ENCODE measurements at regions not wholly inside any gene's neighbourhood (a gene's known extent, or its start where the extent isn't known, plus 50 kb on each side); places are given as distances from the start of the nearest gene placed in this dataset.

- no peak for DNase-seq
These were observed 130.6 kb downstream of the SMAD6 start for GRCh38 chr15:66832664-66833063.

GRCh38 chr15:66833371-66833770, 131.3 kb downstream of the SMAD6 start:
- DNase-seq, result no peak

DNA sequence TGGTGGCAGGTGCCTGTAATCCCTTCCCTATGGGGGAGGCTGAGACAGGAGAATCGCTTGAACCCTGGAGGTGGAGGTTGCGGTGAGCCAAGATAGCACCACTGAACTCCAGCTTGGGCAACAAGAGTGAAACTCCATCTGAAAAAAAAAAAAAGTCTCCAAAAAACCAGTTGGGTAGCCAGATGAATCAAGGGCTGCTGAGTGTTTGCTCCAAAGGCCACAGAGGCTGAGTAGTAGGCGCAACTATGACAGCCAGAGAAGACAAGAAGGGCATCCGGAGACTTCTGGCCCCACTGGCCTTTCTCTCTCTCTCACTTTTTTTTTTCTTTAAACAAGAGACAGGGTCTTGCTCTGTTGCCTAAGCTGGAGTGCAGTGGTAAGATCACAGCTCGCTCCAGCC, 131.8 kb downstream of the SMAD6 start:
- DNase-seq, result no peak

DNA sequence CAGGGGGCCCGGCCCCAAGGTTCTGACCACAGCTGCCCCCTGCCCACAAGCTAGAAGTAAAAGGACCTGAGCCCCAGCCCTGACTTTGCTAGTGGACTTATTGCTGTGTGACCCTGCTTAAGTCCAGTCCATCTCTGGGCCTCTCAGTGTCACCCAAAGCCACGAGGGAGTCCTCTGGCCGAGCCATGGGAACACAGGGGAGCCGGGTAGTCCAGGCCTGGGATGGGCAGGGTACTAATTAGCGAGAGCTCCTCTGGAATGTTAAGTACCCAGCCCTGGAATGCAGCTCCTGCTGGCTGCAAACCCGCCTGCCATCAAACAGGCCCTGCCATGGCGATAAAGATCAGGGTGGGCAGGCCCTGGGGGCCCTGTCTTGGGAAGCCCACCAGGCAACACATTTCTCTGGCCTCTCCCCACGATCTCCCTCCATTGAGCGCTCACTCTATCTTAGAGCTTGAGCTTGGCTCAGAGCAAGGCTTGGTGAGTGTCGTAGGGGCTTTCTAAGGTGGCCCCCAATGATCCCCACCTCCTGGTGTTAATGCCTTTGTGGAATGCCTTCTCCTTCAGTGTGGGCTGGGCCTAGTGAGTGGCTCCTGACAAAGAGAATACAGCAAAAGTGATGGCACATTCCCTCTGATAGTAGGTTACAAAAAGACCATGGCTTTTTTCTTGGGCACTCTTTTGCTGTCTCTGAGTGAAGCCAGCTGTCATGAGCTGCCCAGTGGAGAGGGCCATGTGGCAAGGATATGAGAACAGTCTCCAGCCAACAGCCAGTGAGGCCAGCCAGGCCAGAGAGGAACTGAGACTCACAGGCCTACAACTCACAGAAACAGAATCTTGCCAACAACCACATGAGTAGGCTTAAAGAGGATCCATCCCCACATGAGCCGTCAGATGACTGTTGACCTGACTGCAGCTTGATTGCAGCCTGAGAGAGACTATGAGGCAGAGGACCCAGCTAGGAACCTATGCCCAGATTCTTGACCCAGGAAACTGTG, 133.1 kb downstream of the SMAD6 start:
- no peak for DNase-seq

GRCh38 chr15:66836231-66837030, 134.4 kb downstream of the SMAD6 start:
- no peak for DNase-seq

- no peak for DNase-seq
These were observed 136.2 kb downstream of the SMAD6 start for GRCh38 chr15:66838202-66838601.

DNA sequence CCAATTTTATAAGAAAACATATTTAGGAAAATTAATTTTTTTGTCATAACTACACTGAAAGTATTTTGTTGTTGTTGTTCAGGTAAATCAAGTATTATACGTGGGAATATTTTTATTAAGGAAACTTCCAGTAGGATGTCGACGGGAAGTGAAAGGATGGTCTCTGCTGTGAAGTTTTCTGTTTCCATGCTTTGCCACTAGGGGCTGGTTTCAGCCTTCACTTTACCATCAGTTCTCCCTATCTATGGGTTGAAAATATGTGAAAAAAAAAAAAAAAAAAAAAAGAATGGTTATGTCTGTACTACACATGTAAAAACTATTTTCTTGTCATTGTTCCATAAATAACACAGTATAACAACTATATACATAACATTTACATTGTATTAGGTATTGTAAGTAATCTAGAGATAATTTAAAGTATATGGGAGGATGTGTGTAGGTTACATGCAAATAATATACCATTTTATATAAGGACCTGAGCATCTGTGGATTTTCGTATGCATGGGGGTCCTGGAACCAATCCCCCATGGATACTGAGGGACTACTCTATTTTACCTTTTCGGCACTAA, 136.7 kb downstream of the SMAD6 start:
- no peak for DNase-seq

DNA sequence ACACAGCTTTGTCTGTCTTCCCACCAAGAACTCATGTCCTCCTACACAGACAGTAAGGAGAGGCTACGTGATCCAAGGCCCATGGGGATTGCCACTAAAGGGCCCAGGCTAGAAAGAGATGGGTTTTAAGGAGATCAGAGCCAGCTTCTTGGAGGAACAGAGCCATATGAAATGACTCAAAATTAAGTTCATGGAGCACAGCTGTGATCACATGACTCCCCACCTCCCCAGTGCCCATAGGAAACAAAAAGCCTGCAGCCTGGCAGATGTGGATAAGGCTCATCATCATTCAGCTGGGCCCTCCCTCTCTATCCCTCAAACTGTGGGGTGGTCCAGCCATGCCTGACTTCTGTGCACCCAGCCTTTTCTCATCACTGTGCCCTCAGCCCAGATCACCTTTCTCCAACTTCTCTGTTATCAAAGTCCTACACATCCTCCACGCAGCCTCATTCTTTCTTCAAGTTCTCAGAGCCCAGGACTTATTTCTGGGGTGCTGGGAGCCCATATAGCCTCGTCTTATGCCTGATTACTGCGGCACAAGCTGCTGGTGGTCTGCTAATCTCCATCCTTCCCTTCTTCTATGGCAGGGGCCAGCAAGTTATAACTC, 137.6 kb downstream of the SMAD6 start:
- no peak for DNase-seq

- no peak for DNase-seq
These were observed 138.8 kb downstream of the SMAD6 start for GRCh38 chr15:66840615-66841390.

- no peak for DNase-seq
These were observed 140.1 kb downstream of the SMAD6 start for GRCh38 chr15:66841953-66842681.

GRCh38 chr15:66842710-66843441, 140.8 kb downstream of the SMAD6 start:
- DNase-seq, result no peak

- DNase-seq, result no peak
These were observed 141.5 kb downstream of the SMAD6 start for GRCh38 chr15:66843581-66843980.

- DNase-seq, result no peak
These were observed 142.2 kb downstream of the SMAD6 start for GRCh38 chr15:66844041-66844746.

GRCh38 chr15:66844747-66845145, 142.7 kb downstream of the SMAD6 start:
- DNase-seq, result no peak

GRCh38 chr15:66845266-66845785, 143.3 kb downstream of the SMAD6 start:
- DNase-seq, result no peak

- DNase-seq, result no peak
These were observed 144.0 kb downstream of the SMAD6 start for GRCh38 chr15:66846031-66846430.

DNA sequence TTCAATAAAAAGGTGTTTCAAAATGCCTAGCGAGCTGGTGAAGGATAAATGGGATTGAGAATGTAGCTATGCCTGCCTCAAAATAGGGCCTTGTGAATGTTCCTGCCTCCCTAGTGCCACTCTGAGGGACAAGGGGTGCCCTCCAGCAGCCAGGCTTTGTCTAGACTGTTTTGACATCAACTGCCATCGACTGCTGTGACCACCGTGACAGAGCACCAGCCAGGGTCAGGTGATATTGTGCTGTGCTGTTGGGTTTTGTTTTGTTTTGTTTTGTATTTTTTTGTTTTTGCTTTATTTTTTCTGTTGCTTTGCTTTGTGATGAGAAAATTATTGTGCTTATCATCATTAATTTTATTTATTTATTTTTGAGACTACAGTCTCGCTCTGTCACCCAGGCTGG, 144.8 kb downstream of the SMAD6 start:
- DNase-seq, result no peak

DNA sequence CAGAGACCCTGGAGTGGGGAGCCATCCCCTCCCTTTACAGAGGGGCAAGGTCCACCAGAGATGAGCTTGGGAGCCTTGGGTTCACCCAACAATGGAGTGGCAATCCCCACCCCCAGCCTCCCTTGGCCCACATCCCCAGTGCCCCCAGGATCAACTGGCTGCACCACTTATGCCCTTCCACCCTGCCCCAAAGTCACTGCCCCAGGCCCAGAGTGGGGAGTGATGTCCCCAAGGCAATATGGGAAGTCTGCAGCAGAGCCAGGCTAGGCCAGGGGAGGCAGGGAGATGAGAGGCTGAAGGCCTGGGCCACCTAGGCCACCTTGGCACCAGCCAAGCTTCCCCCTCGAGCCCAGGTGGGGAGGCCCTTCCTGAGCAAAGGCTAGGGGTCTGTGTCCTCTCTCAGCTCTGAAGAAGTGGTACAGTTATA, 145.5 kb downstream of the SMAD6 start:
- DNase-seq, result no peak

DNA sequence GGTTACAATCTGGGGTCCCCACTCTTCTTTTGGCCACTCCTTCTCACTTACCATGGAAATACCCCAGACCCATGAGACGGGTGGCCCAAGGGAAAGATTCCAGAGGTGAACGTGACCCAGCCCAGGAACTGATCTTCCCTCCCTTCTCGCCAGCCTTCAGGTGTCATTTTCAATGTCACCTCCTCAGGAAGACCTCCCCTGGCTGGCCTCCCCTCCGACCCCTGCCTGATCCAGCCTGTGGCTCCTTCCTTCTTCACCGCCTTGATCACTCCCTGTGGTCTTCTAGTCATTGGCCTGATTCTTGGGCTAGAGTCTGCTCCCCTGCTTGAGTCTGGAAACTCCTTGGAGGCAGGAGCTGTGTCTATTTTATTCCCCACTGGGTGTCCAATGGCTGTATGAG, 146.1 kb downstream of the SMAD6 start:
- DNase-seq, result no peak
